Activated T-cell treated with anti-CD3 and anti-CD28 coated beads for 48 hours (primary cell): ENCODE measurements at regions not wholly inside any gene's neighbourhood (a gene's known extent, or its start where the extent isn't known, plus 50 kb on each side); places are given as distances from the start of the nearest gene placed in this dataset.
"Not testable (repeated sequence)": the region's sequence is repeated elsewhere in the genome, so short reads cannot be mapped to it uniquely, and the experiment has no call there.

Source experiments
- DNase-seq: peaks from one replicate; pipeline ENCODE4 v3.0.0-alpha.2; 2020; ENCODE audit warnings: low read depth

- no peak for DNase-seq
Measured at GRCh38 chr1:173342736-173343135, 134.4 kb upstream of the PRDX6 start.

GRCh38 chr1:173344034-173344743 lies 132.9 kb upstream of the PRDX6 start:
- no peak for DNase-seq

- DNase-seq: no peak
Measured at GRCh38 chr1:173347282-173347818, 129.8 kb upstream of the PRDX6 start.

GRCh38 chr1:173352635-173353034 lies 124.5 kb upstream of the PRDX6 start:
- not testable (repeated sequence) for DNase-seq

GRCh38 chr1:173353350-173353749 lies 123.8 kb upstream of the PRDX6 start:
- DNase-seq: no peak

- no peak for DNase-seq
Measured at GRCh38 chr1:173354937-173355280, 122.2 kb upstream of the PRDX6 start.

- no peak for DNase-seq
Measured at GRCh38 chr1:173355281-173356031, 121.7 kb upstream of the PRDX6 start.

GRCh38 chr1:173356191-173356762 lies 120.9 kb upstream of the PRDX6 start:
- no peak for DNase-seq

GRCh38 chr1:173360487-173361063 lies 116.6 kb upstream of the PRDX6 start:
- DNase-seq: no peak

GRCh38 chr1:173362543-173362942 lies 114.6 kb upstream of the PRDX6 start:
- DNase-seq: no peak

- DNase-seq: no peak
Measured at GRCh38 chr1:173364827-173365226, 112.3 kb upstream of the PRDX6 start.

- no peak for DNase-seq
Measured at GRCh38 chr1:173365341-173365740, 111.8 kb upstream of the PRDX6 start.

GRCh38 chr1:173367136-173367535 lies 110.0 kb upstream of the PRDX6 start:
- DNase-seq: no peak

- DNase-seq: not testable (repeated sequence)
Measured at GRCh38 chr1:173370586-173370985, 106.5 kb upstream of the PRDX6 start.

GRCh38 chr1:173376065-173376464 lies 101.1 kb upstream of the PRDX6 start:
- not testable (repeated sequence) for DNase-seq

- no peak for DNase-seq
Measured at GRCh38 chr1:173377266-173377665, 99.9 kb upstream of the PRDX6 start.

GRCh38 chr1:173383351-173383750 lies 93.8 kb upstream of the PRDX6 start:
- DNase-seq: no peak

- no peak for DNase-seq
Measured at GRCh38 chr1:173388352-173388751, 88.8 kb upstream of the PRDX6 start.

- no peak for DNase-seq
Measured at GRCh38 chr1:173392895-173393658, 84.1 kb upstream of the PRDX6 start.

GRCh38 chr1:173393659-173394000 lies 83.5 kb upstream of the PRDX6 start:
- DNase-seq: no peak

GRCh38 chr1:173394813-173395212 lies 82.3 kb upstream of the PRDX6 start:
- DNase-seq: not testable (repeated sequence)

- no peak for DNase-seq
Measured at GRCh38 chr1:173395762-173396161, 81.4 kb upstream of the PRDX6 start.
